HCEC 1CT (cell line): ENCODE measurements at regions not wholly inside any gene's neighbourhood (a gene's known extent, or its start where the extent isn't known, plus 50 kb on each side); places are given as distances from the start of the nearest gene placed in this dataset.
"Not testable (repeated sequence)": the region's sequence is repeated elsewhere in the genome, so short reads cannot be mapped to it uniquely, and the experiment has no call there.

ENCODE experiments used
- DNase-seq: peaks from one replicate; pipeline ENCODE4 v3.0.0-alpha.2; 2017

DNA sequence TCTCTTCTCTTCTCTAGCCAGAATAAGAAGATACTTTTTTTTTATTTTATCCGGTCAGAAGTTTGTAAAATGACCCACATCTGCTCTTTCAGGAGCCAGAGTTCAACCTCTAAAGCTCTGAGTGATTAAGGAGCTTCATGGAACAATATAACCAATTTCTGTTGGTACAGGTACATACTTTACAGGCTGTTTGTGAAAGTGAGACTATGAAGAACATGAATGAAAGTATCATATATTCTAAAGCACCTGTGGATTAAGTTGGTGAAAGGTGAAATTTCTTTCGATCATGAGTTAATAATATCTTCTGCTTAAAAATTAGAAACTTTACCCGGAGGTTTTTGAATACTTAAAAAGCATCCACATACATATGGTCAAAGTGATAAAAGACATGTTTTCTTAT is 65.2 kb downstream of the DMRT2 start:
- no peak for DNase-seq

DNA sequence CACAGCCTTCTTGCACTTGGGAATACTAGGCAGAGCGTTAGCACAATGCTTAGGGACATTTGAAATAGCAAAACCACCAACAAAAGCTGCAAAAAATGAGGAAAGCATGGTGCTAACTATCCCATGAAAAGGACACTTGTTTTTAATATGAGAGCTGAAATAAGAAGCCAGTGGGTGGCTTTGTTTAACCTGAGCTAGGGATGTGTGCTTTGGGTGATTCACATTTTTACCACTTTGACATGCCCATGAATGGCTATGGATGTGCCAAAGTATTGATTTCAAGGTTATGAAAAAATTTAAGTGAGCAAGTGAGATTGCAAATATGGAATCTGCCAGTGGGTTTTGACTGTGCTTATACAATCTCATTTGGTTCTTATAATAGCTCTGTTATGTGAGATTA is 67.3 kb downstream of the DMRT2 start:
- no peak for DNase-seq

DNA sequence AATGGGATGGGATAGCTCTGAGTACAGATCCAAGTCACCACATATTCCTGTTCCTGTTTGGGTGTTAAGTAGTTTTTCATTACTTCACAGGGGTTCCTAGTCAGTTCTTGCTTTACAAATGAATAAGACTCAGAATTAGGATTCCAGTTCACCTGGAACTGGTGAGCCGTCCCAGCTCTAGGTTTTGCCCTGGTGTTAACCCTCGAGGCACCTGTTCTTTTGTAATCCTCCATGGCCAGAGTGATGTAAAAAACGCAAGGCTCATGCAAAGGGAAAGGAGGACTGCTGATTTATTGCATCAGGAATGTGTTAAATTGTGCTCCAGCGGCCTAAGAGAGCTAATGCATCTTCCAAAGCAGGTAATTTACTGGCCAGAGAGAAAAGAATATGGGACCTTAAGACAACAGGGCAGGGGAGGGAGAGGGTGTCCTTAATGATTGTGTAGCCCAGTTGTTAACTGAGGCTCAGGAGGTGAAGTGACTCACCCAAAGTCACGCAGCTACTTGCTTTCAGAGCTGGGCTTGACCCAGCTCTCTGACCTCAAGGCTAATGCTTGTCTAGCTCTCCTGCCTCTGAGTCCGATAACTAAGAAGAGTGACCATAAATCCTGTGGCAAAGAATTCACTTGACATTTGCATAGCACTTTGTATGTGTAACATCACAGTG is 70.5 kb downstream of the DMRT2 start:
- DNase-seq: no peak

DNA sequence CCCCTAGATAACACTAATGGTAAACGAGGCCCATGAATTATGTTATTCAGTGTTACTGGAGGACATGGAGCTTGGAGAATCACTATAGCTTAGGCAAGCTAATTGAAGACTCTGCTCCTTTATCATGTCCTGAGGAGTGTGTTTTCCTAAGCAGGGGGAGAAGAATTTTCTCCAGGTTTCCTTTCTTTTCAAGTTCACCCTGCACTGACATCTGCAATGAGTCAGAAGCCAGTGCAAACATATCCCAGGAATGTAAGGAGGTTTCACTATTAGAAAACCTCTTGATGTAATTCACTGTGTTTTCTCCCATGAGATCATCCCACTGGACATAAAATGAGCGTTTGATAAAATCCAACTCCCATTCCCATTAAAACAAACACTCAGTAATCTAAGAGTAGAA is 75.6 kb downstream of the DMRT2 start:
- DNase-seq: no peak

DNA sequence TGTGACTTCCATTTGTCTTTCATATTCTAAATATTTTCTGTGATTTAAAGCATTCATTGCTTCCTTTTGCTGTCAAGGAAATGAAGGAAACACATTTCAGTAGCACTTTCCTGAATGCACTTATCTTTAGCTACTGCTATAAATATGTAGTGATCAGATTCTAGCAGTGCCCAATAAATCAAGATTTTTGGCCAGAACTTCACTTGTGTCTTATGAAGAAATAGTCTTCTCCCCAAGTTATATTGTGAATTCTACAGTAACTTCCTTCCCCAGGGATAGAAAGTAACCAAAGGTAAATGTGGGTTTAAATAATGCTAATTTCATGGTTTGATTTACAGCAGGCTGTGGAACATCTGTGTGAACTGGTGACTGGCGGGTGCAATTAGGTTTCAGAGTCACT is 77.9 kb downstream of the DMRT2 start:
- no peak for DNase-seq

DNA sequence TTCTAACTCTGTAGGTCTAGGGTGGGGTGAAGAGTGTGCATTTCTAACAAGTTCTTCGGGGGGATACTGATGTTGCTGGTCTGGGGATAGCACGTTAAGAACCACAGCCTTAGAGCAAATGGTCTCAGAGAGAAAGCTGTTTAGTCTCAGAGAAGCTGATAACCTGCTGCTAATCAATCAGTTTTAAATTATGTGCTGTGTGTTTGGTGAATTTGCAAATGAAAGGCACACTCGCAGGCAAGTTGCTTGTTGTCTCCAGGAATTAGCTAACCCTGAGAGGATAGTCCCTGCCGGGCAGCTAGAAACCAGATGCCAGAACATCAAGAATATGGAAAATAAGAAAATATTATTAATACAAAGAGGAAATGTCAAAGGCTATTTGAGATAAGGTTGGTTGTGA is 79.2 kb downstream of the DMRT2 start:
- no peak for DNase-seq

DNA sequence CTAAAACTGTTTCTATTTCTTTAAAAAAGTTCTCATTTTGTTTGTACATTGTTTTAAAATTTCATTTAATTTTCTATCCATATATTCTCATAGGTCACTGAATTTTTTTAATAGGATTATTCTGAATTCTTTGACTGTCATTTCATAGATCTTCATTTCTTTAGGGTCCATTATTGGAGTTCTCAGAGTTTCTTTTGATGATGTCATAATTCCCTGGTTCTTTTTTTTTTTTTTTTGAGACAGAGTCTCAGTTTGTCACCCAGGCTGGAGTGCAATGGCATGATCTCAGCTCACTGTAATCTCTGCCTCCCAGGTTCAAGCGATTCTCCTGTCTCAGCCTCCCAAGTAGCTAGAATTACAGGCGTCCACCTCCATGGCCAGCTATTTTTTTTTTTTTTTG is 89.9 kb downstream of the DMRT2 start:
- no peak for DNase-seq

DNA sequence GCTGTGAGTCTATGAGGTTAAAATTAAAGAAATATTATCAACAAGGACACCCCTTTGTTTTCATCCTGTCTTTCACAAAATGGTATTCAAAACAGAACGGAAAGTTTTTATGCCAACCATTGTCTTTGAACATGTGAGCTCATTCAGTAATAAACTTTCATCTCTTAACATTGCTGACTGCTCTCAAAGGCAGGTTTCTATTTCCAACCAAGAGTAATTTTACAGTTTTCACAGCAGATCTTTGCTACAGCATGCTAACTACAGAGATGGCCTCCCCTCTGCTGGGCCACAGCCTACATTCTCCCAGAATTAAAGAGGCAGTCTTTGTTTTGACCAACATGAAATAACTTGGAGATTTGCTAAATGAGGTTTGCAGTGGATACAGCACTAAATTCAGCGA is 101.5 kb downstream of the DMRT2 start:
- DNase-seq: no peak

DNA sequence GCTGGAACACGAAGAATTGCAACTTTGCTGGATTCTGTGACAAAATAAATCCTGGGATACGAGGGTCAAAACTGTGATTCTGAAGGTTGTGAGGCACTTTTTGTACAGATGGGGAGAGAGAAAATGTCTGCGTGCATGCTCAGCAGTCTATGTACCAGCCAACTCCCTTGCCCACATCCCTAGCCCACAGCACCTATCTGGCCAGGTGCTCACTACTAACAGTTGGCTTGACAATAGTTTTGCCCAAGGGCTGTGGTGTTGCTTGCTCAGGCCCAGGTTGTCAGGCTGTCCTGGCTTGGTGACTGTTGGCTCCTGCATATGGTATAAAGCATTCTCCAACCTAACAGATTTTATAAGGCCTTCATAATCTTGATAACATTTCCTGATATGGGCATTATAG is 102.0 kb downstream of the DMRT2 start:
- no peak for DNase-seq

DNA sequence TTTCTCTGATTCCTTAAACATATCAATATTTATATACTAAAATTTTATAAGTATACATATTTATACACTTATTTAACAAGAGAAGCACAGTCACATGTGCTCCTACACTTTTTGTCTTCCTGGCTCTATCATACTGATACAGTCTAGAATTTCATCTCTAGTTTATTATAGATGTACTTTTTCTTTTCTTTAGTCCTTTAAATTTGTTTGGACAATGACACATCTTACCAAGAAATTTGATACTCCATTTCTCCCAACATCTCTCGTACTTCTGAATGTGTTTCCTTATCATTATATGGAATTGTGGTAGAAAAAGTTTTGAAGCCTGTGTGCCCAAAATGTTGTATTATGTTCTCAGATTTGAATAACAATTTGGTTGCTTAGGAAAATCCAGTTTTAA is 104.6 kb downstream of the DMRT2 start:
- no peak for DNase-seq

DNA sequence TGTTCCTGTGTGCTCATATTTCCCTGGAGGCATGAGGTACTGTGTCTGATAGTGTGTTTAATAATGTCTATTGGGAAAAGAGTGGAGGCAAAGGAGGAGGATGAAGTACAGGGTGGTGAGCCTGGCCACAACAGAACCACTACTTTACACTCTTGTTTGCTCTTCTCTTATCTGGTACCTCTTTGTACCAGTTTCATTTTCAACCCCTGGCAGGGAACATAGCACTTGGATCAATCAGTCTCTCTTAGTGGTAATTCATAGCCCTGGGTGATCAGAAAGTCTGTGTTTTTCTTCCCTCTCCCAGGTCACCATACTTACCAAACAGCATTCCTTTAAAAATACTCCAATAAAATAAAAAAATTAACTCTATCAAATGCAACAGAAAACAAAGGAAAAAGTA is 105.4 kb downstream of the DMRT2 start:
- DNase-seq: no peak

DNA sequence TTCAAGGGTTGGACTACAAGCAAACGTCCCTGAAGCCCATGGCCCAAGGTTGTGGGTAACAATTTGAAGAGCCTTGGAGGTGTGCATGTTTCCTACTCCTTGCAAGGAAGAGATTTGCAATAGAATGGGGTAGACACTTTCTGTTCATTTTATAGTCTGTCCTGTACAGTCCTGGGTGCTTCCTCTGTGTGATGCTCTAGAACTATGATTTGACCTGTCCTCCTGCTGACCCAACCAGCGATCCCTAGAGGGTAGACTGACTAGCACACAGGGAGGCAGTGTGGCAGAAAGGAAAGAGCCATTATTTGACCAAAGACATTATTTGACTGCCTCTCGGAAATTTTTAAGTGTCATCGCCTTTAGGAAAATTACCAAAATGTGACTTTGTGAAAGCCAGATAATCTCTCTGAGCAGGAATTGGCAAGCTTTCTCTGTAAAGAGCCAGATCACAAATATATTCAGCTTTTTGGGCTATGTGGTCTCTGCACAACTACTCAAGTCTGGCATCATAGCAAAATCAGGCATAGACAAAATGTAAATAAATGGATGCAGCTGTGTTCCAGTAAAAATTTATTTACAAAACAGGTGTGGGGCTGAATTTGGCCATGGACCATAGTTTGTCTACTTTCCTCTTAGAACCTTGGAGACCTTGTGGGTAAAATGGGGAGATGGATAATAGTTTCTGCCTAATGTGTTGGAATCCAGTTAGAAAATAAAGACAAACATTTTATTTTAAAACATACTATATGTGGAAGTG is 106.8 kb downstream of the DMRT2 start:
- DNase-seq: no peak

DNA sequence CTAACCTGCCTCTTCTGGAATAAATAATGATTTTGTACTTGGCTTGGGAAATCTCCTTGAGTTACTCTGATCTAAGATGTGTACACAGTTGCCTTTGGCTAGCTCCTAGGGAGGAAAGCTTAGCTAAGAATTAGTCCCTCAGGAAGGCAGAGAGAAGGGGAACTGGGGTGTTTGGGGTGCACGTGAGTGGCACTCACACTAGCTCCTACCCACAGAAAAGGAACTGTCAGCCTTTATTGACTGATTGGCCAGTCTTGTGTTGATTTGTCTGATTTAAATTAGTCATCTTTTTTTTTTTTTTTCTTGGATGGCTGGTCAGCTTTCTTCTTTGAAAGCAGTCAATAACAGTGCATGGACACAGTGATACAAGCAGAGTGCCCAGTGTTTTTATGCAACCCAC is 107.7 kb downstream of the DMRT2 start:
- DNase-seq: no peak

DNA sequence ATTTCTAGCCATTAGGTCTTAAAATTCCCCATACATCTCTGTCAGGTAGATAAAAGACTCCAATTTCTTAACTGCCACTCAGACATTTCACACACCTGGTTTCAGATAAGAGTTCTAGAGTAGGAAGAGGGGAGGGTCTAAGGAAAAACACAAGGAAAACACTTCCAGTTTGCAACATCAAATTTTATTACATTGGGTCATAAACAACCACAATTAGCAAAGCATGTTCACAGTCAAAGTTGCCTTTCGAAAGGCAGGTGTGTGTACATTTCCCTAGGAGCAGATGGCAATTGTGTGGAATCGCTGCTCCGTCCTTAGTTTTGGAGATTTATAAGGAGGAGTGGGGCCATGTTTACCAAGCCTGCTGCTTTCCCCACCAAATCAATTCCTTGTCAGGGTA is 120.8 kb downstream of the DMRT2 start:
- DNase-seq: no peak

DNA sequence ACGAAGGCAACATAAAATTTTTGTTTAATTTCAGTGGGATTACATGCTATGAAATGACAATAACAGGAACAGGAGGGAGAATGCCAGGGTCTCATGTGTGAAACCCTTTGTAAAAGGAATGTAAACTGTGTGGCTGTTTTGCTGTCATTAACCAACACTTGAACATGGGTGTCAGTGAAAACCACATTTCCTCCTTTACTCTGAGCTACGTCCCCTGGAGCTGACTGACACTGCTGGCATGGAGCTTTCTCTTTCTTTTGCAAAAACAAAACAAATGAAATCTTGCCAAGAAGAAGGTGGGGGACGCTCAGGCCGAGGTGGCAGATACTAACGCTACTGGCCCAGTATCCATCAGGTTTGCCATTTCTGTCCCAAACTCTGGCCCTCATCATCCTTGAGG is 121.4 kb downstream of the DMRT2 start:
- DNase-seq: no peak

DNA sequence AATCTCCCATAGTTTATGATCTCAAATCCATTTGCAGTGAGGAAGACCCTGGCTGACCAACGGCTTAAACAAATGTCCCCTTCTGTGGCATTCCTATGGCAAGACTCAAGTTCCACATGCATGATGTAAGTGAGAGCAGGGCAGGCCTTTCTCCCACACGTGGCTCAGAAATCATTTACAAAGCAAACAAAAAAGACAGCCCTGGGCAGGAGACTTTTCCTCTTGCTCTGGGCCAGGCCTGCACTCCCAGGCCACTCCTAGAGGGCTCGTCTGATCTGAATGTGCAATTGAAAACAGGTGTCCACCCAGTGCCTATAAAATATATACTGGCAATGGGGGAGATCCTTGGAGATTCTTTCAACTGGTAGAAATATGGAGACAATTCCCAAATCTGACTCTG is 123.1 kb downstream of the DMRT2 start:
- no peak for DNase-seq

DNA sequence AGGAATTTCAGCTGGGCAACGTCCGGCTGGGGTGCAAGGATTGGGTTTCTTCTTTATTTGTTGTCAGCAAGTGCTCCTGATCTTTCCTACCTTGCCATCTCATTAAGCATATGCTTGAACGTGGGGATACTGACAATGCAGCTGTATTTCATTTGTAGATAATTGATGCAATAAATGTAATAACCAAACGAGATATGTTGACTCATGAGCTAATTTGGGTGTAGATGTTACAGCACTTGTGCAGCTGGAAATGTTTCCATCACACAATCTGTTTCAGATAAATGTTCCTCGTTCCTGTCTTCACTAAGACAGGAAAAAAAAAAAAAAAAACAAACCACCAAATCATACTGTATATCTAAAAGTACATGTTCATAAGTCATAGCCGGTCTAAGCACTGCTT is 123.8 kb downstream of the DMRT2 start:
- DNase-seq: no peak

DNA sequence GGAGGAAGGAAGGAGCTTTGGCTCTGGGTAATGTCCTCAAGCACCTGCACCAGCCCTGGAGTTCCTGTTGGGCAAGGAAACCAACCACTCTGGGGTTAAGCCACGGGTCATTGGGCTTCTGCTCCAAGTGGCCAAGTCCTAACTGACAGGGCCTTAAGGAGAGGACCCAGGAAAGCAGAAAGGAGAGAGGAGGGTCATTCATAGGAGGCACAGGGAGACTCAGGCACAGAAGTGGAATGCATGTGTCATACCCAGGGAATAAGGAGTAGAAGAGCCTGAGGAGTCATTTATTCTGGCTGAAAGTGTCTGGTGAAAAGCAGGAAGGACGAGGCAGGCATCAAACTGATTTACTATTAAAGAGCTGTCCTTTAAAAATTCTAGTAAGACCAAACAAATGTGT is 129.2 kb downstream of the DMRT2 start:
- DNase-seq: no peak

DNA sequence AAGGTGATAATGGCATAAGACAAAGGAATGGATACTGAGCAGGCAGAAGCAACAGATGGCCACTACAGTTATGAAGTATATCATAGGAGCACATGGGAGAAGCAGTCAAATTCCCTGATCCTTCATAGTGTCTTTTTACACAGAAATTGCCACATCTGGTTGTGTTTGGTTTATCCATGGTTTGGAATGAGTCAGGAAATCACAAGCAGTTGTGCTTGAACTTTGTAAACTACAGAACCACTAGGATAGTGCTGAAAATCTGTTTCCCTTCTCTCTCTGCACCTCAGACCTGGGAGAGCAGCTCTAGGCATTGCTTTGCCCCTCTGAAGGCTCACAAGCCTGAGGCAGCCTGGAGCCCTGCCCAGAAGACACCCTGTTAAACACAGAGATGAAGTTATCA is 134.0 kb downstream of the DMRT2 start:
- DNase-seq: no peak

DNA sequence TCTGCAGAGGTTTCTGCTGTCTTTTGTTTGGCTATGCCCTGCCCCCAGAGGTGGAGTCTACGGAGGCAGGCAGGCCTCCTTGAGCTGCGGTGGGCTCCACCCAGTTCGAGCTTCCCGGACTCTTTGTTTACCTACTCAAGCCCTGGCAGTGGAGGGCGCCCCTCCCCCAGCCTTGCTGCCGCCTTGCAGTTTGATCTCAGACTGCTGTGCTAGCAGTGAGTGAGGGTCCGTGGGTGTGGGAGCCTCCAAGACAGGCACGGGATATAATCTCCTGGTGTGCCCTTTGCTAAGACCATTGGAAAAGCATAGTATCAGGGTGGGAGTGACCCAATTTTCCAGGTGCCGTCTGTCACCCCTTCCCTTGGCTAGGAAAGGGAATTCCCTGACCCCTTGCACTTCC is 137.0 kb downstream of the DMRT2 start:
- DNase-seq: not testable (repeated sequence)

DNA sequence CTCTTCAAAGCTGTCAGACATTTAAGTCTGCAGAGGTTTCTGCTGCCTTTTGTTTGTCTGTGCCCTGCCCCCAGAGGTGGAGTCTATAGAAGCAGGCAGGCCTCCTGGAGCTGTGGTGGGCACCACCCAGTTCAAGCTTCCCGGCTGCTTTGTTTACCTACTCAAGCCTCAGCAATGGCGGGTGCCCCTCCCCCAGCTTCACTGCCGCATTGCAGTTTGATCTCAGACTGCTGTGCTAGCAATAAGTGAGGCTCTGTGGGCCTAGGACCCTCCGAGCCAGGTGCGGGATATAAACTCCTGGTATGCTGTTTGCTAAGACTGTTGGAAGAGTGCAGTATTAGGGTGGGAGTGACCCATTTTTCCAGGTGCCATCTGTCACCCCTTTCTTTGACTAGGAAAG is 145.5 kb downstream of the DMRT2 start:
- DNase-seq: not testable (repeated sequence)

DNA sequence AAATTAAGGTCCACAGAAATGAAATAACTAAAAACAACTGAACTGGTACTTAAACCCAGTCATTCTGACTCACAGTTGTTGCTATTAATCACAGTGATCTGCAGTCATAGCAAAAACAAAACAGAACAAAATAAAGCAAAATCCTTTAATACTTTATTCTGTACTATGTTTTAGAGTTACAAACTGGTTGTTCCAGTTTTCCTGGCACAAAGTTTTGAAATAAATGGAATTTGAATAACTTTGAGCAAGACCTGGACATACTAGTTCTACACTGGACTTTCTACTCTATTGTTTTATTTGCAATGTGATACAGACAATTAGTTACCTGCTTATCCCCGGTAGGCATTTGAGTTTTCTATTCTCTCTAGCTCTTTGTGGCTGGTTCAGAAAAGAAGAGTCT is 147.9 kb downstream of the DMRT2 start:
- DNase-seq: no peak

DNA sequence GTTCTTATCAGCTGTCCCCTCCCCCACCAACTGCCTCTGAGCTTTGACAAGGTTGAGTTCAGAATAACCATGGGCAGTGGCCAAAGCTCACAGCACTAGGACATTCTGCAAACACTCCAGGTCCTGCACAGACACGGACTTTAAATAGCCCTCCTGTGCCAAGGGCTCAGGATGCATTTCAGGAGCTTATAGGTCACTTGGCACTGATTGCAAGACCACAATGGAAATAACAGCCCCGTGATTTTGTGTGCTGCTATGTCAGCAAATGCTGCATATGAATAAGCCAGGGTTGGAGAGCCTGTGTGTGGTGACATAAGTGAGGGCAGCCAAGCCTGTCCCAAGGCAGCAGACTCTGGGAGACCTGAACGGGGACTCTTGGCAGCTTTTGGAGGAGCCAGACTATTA is 150.7 kb downstream of the DMRT2 start:
- DNase-seq: no peak

DNA sequence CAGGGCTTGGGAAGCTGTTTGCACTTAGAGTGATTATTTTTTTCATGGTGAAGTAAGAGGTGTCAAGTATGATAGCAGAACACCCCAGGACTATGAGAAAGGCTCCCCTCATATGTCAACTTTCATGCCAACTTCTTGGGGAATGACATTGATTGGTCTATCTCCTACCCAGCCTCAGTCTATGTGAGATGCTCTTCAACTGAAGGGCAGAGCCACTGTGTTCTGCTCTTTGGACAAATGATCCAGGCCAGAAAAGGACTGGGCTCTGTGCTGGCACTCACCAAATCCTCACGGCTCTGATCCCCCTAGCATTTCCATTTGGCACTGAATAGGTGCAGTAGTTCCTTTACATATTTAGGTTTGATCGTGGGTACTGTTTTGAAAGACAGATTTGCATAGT is 151.1 kb downstream of the DMRT2 start:
- no peak for DNase-seq

DNA sequence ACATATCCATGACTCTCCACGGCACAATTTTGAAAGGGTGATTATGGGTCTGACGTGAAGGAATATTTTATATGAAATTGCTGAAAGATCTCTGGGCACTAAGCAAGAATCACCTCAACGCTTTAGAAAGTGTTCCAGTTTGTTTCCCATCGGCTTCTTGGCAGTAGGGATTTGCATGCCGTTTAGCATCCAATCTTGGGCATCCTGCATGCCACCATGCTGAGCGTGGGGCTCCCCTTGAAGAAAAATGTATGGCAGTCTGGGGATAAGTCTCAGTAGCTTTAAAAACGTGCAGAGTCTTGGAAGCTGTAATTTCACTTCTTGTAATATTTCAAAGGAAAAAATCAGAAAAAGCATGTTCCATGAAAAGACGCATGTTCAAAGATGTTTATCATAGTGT is 151.7 kb downstream of the DMRT2 start:
- no peak for DNase-seq
